HepG2 (cell line): ENCODE measurements at regions not wholly inside any gene's neighbourhood (a gene's known extent, or its start where the extent isn't known, plus 50 kb on each side); places are given as distances from the start of the nearest gene placed in this dataset.
A peak's percentile ranks its signal among the peaks of the same experiment; 100 is the strongest.

Source experiments
- ATAC-seq: fragments of 200-7000 bp; cut with Tn5 transposase; 3 replicates; pipeline ENCODE4 v1.9.1; 2020; ENCODE audit warnings: mild to moderate bottlenecking, moderate library complexity
- BruUV-seq: library from RNA; stranded (reverse); fragments of 400-500 nt; replicated peaks from 2 replicates; lab custom pipeline; 2021; lab: Mats Ljungman, UMichigan
- CTCF ChIA-PET: fragments of 300-600 bp; formaldehyde crosslinking; extraction: SDS; loops from one replicate; lab custom pipeline; 2021; ENCODE audit warnings: low total read pairs, inconsistent platforms, low intra/inter-chr PET ratio; lab: Yijun Ruan, JAX
- POLR2A ChIA-PET: fragments of 350-600 bp; sonication (Branson Sonifier 250); formaldehyde crosslinking; loops from one replicate; lab custom pipeline; 2020; ENCODE audit warnings: antibody characterized with exemption, inconsistent platforms; lab: Yijun Ruan, JAX
- DNase-seq: peaks from one replicate; pipeline ENCODE4 v3.0.0-alpha.2; 2015; ENCODE audit warnings: low spot score
- FAIRE-seq: peaks from 3 replicates; lab custom pipeline; 2011; peaks lifted over from hg19 to GRCh38; lab: Jason Lieb, UNC
- H2AFZ ChIP-seq: one replicate; pipeline ENCODE4 v1.6.1; 2011; ENCODE audit warnings: low read length, inconsistent platforms
- H3K27ac ChIP-seq: fragments of 300-600 bp; 3 replicates; pipeline ENCODE4 v1.8.0; 2011; ENCODE audit warnings: mixed run types, mild to moderate bottlenecking, mixed read lengths, low read length, inconsistent platforms; ENCODE audit not compliant: insufficient read depth; ENCODE audit errors: extremely low read length
- H3K27me3 ChIP-seq, 2 experiments: fragments of 200-600 bp in 1 of 2; 2 replicates in 1 of 2; 3 replicates in 1 of 2; pipeline versions ENCODE4 v1.6.0 to v1.8.0; 2011; ENCODE audit warnings: low read length in 2 of 2, mild to moderate bottlenecking in 2 of 2, moderate library complexity in 2 of 2, inconsistent platforms in 1 of 2; ENCODE audit not compliant: insufficient read depth in 2 of 2, control insufficient read depth in 1 of 2
- H3K36me3 ChIP-seq, 2 experiments: fragments of 200-600 bp in 1 of 2; replicated peaks in 1 of 2; 2 replicates in 1 of 2; 3 replicates in 1 of 2; pipeline versions ENCODE4 v1.5.1 to v1.8.0; 2011; ENCODE audit warnings: low read length in 2 of 2, inconsistent platforms in 1 of 2; ENCODE audit not compliant: insufficient read depth in 2 of 2, control insufficient read depth in 1 of 2
- H3K4me1 ChIP-seq: 2 replicates; pipeline ENCODE4 v1.5.1; 2012; ENCODE audit warnings: low read length, inconsistent platforms; ENCODE audit not compliant: insufficient read depth
- H3K4me2 ChIP-seq: 2 replicates; pipeline ENCODE4 v1.6.0; 2011; ENCODE audit warnings: low read depth, low read length, inconsistent platforms
- H3K4me3 ChIP-seq, 3 experiments: fragments of 200-600 bp in 1 of 3; sonication (generic), shearing (Covaris generic) in 1 of 3; replicated peaks in 1 of 3; 2 replicates each; pipeline ENCODE4 v1.5.1; 2011 to 2016; ENCODE audit warnings: low read length in 3 of 3, inconsistent platforms in 2 of 3, low read depth in 2 of 3, mild to moderate bottlenecking in 2 of 3, control low read depth in 1 of 3, mixed read lengths in 1 of 3; ENCODE audit not compliant: insufficient read depth in 1 of 3
- H3K79me2 ChIP-seq: one replicate; pipeline ENCODE4 v1.6.1; 2011; ENCODE audit warnings: low read length, inconsistent platforms; ENCODE audit not compliant: insufficient read depth
- H3K9ac ChIP-seq: 2 replicates; pipeline ENCODE4 v1.6.0; 2011; ENCODE audit warnings: mild to moderate bottlenecking, low read depth, low read length, inconsistent platforms; ENCODE audit not compliant: insufficient read depth
- H3K9me3 ChIP-seq: 2 replicates; pipeline ENCODE4 v1.5.1; 2012; ENCODE audit warnings: mild to moderate bottlenecking, low read length
- H4K20me1 ChIP-seq: 2 replicates; pipeline ENCODE4 v1.6.0; 2011; ENCODE audit warnings: inconsistent platforms, mild to moderate bottlenecking, low read length, moderate library complexity; ENCODE audit not compliant: insufficient read depth
- BRD4 ChIP-seq: sonication (generic); formaldehyde crosslinking; IDR thresholded peaks from 2 replicates; pipeline ENCODE4 v1.4.0; 2020; ENCODE audit warnings: missing genetic modification reagents
- HDAC2 ChIP-seq: sonication (generic); formaldehyde crosslinking; IDR thresholded peaks from 2 replicates; pipeline ENCODE4 v1.4.0; 2020; ENCODE audit warnings: missing genetic modification reagents
- HMGXB3 ChIP-seq: sonication (generic); formaldehyde crosslinking; IDR thresholded peaks from 2 replicates; pipeline ENCODE4 v1.4.0; 2020; ENCODE audit warnings: missing genetic modification reagents, borderline replicate concordance
- LCORL ChIP-seq, 2 experiments: fragments of 450-650 bp in 1 of 2; sonication (generic) in 1 of 2; formaldehyde crosslinking in 1 of 2; IDR thresholded peaks; 2 replicates each; pipeline versions ENCODE4 v1.5.0 to v1.6.1; 2017 to 2020; ENCODE audit warnings: antibody characterized with exemption in 1 of 2, missing genetic modification reagents in 1 of 2
- MIER3 ChIP-seq: IDR thresholded peaks from 2 replicates; pipeline ENCODE4 v1.6.1; 2016; ENCODE audit warnings: missing compliant biosample characterization, borderline replicate concordance
- PCBP1 ChIP-seq: fragments of 200-400 bp; formaldehyde crosslinking; IDR thresholded peaks from 2 replicates; pipeline ENCODE4 v1.6.1; 2017; ENCODE audit warnings: mild to moderate bottlenecking, low read depth, low read length, borderline replicate concordance
- POLR2A ChIP-seq, 2 experiments: IDR thresholded peaks; 2 replicates each; pipeline ENCODE4 v1.6.1; 2011; ENCODE audit warnings: low read depth in 2 of 2, low read length in 2 of 2, mild to moderate bottlenecking in 1 of 2, moderate library complexity in 1 of 2; ENCODE audit not compliant: insufficient read depth in 1 of 2
- RBFOX2 ChIP-seq: fragments of 200-400 bp; formaldehyde crosslinking; IDR thresholded peaks from 2 replicates; pipeline ENCODE4 v1.6.1; 2017; ENCODE audit warnings: low read depth, mild to moderate bottlenecking, low read length
- RFX1 ChIP-seq: fragments of 450-650 bp; IDR thresholded peaks from 2 replicates; pipeline ENCODE4 v1.6.1; 2017
- RNF2 ChIP-seq: fragments of 450-650 bp; conservative IDR thresholded peaks from 2 replicates; pipeline ENCODE4 v1.6.1; 2016; ENCODE audit warnings: low read depth
- TCF12 ChIP-seq, 2 experiments: fragments of 450-650 bp in 1 of 2; sonication (generic) in 1 of 2; formaldehyde crosslinking in 1 of 2; IDR thresholded peaks; 2 replicates each; pipeline versions ENCODE4 v1.6.1 to v1.8.0; 2017 to 2022; ENCODE audit warnings: antibody characterized with exemption in 1 of 2, mild to moderate bottlenecking in 1 of 2, missing genetic modification reagents in 1 of 2, moderate library complexity in 1 of 2
- UBTF ChIP-seq: sonication (generic); formaldehyde crosslinking; IDR thresholded peaks from 2 replicates; pipeline ENCODE4 v1.4.0; 2020; ENCODE audit warnings: mild to moderate bottlenecking, missing genetic modification reagents
- ZBTB14 ChIP-seq: sonication (generic); formaldehyde crosslinking; IDR thresholded peaks from 2 replicates; pipeline ENCODE4 v1.4.0; 2020; ENCODE audit warnings: missing genetic modification reagents
- ZNF263 ChIP-seq: sonication (generic); formaldehyde crosslinking; IDR thresholded peaks from 2 replicates; pipeline ENCODE4 v1.4.0; 2020; ENCODE audit warnings: missing genetic modification reagents
- whole genome bisulfite sequencing: methylation state at CpG from one replicate; pipeline ENCODE4 v1.1.6; 2017; ENCODE audit warnings: low lambda C conversion rate; 5-methylcytosine and 5-hydroxymethylcytosine counted together
- in situ Hi-C: cut with HindIII; loops from 2 replicates; pipeline ENCODE4 v1.10.0; 2017; ENCODE audit warnings: low pct_unique_long_range_greater_than_20kb; ENCODE audit not compliant: extremely low pct_ligation_motif_present
- intact Hi-C: fragments of 100-400 bp; cut with micrococcal nuclease; formaldehyde crosslinking; loops from one replicate; pipeline ENCODE4 v1.10.0; 2022; ENCODE audit not compliant: unreplicated experiment

- TF ChIP-seq MIER3, result peak; percentile 60; the same call in 1 of the 2 replicates
- TF ChIP-seq HDAC2 (CRISPR knock-in tag), result peak; percentile 27; the same call in 1 of the 2 replicates
Observed at GRCh38 chr15:62782071-62782841, 260.3 kb upstream of the TPM1 start (continued).

GRCh38 chr15:62782896-62783295 lies 259.7 kb upstream of the TPM1 start:
- POLR2A ChIA-PET, result interaction anchor here (0.8 to 1.3 kb wide), 2 partner anchors 29 to 264 kb away, joined by 3 read pairs; no protein-coding TSS in a partner anchor
- intact Hi-C loops, result loop anchor here (1.0 to 10.0 kb wide), 6 partner anchors 64 to 372 kb away; partner anchors contain the start of genes RPS27L and TPM1
- Histone ChIP-seq H3K9ac (no peak overlapping the region), H3K27ac (no peak overlapping the region), H3K36me3 (0 out of 5 replicates have a peak, but pooled peaks cover 1 to 7% of the 10 kb centered on the region in 2 experiments), H3K79me2 (no peaks in the 10 kb centered on the region), H2AFZ (no peak overlapping the region), H3K9me3 (no peaks in the 10 kb centered on the region), H4K20me1 (no peaks in the 10 kb centered on the region), H3K4me2 (no peak overlapping the region), H3K4me1 (peaks cover 38% of the 10 kb centered on the region), H3K27me3 (no peaks in the 10 kb centered on the region), H3K4me3 (no peak overlapping the region)
- DNase-seq, result no peak
- FAIRE-seq, result no peak
- CTCF ChIA-PET, result interaction anchor here (1.0 to 1.5 kb wide), 4 partner anchors 65 to 252 kb away, joined by 3 to 7 read pairs (median 4); no protein-coding TSS in a partner anchor
- no peak for ATAC-seq
- BruUV-seq, result no TSS peak
- 95% methylated on average over 1 of the region's 1 CpG for WGBS
- in situ Hi-C loops, result loop anchor here (5.0 to 25.0 kb wide), 4 partner anchors 59 to 629 kb away; no protein-coding TSS in a partner anchor
- TF ChIP-seq POLR2A (IDR thresholded peaks at IDR 0.05; ENCODE audit: insufficient read depth in 1 of 2, low read depth in 2 of 2, low read length in 2 of 2) (no peak), RFX1 (no peak), TCF12 (IDR thresholded peaks at IDR 0.05) (no peak), TCF12 (CRISPR knock-in tag; IDR thresholded peaks at IDR 0.05) (no peak), UBTF (no peak), RNF2 (no peak), ZBTB14 (CRISPR knock-in tag) (no peak), HMGXB3 (CRISPR knock-in tag) (no peak), ZNF263 (CRISPR knock-in tag) (no peak), BRD4 (no peak), PCBP1 (no peak), RBFOX2 (no peak), LCORL (IDR thresholded peaks at IDR 0.05) (no peak), LCORL (CRISPR knock-in tag; IDR thresholded peaks at IDR 0.05) (no peak)
